Panc1 (cell line): ENCODE measurements at regions not wholly inside any gene's neighbourhood (a gene's known extent, or its start where the extent isn't known, plus 50 kb on each side); places are given as distances from the start of the nearest gene placed in this dataset.
"Not testable (repeated sequence)": the region's sequence is repeated elsewhere in the genome, so short reads cannot be mapped to it uniquely, and the experiment has no call there.

Experiments
- ATAC-seq: fragments of 200-7000 bp; cut with Tn5 transposase; 2 replicates; pipeline ENCODE4 v1.9.1; 2020; ENCODE audit warnings: mild to moderate bottlenecking, moderate library complexity
- BruUV-seq: library from RNA; stranded (reverse); fragments of 400-500 nt; replicated peaks from 2 replicates; lab custom pipeline; 2021; lab: Mats Ljungman, UMichigan
- CTCF ChIA-PET: fragments of 300-600 bp; sonication (Branson Sonifier 250); formaldehyde crosslinking; loops from one replicate; lab custom pipeline; 2022; ENCODE audit warnings: antibody characterized with exemption; lab: Charles Lee
- POLR2A ChIA-PET: fragments of 300-600 bp; sonication (Branson Sonifier 250); formaldehyde crosslinking; loops from one replicate; lab custom pipeline; 2022; ENCODE audit warnings: antibody characterized with exemption; lab: Charles Lee
- DNase-seq: peaks from one replicate; pipeline ENCODE4 v3.0.0-alpha.2; 2010; ENCODE audit warnings: low read depth, low spot score
- H3K27ac ChIP-seq: 2 replicates; pipeline ENCODE4 v1.5.1; 2011; ENCODE audit warnings: mild to moderate bottlenecking, low read length, inconsistent platforms
- H3K27me3 ChIP-seq: fragments of 200-500 bp; sonication (Bioruptor generic); 2 replicates; pipeline ENCODE4 v1.6.0; 2014; ENCODE audit warnings: low read length, inconsistent platforms; ENCODE audit not compliant: control insufficient read depth, insufficient read depth
- H3K36me3 ChIP-seq: fragments of 200-500 bp; sonication (Bioruptor generic); 2 replicates; pipeline ENCODE4 v1.5.1; 2014; ENCODE audit warnings: inconsistent platforms, mild to moderate bottlenecking, low read length, moderate library complexity; ENCODE audit not compliant: control insufficient read depth, insufficient read depth
- H3K4me1 ChIP-seq: 2 replicates; pipeline ENCODE4 v1.5.1; 2011; ENCODE audit warnings: inconsistent platforms, mild to moderate bottlenecking, low read length, moderate library complexity; ENCODE audit not compliant: control insufficient read depth, insufficient read depth
- H3K4me3 ChIP-seq, 2 experiments: 2 replicates each; pipeline ENCODE4 v1.5.1; 2011 to 2012; ENCODE audit warnings: low read depth in 2 of 2, low read length in 2 of 2, mild to moderate bottlenecking in 2 of 2, inconsistent platforms in 1 of 2, moderate library complexity in 1 of 2
- H3K9me3 ChIP-seq: fragments of 200-500 bp; sonication (Bioruptor generic); 2 replicates; pipeline ENCODE4 v1.5.1; 2014; ENCODE audit warnings: low read depth, mild to moderate bottlenecking, inconsistent platforms, low read length, moderate library complexity; ENCODE audit not compliant: control insufficient read depth, insufficient read depth
- in situ Hi-C: cut with HindIII; loops from 2 replicates; pipeline ENCODE4 v1.10.0; 2016; ENCODE audit warnings: low sequenced_read_pairs, low pct_unique_long_range_greater_than_20kb
- intact Hi-C: fragments of 100-400 bp; cut with micrococcal nuclease; formaldehyde crosslinking; loops from one replicate; pipeline ENCODE4 v1.10.0; 2022; ENCODE audit not compliant: unreplicated experiment

DNA sequence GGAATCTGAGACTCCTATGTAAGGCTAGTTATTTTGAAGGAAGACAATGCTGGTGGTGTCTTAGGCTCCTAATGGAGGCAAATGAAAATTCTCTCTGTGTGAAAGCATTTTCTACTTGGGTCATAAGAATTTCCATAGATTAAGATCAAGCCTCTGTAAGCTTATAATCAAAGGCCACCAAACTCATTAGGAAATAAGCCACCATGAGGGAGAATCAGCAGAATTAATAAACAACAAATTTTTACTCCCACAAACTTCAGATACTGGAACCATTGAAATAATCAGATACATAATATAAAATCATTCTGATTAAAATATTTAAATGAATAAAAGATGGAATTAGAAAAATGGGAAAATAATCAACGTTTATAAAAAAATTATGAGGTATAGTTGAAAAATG, 178.7 kb downstream of the NPIPA8 start:
- BruUV-seq, H3K36me3 ChIP-seq, intact Hi-C loops, CTCF ChIA-PET, H3K9me3 ChIP-seq, H3K4me1 ChIP-seq, H3K4me3 ChIP-seq, in situ Hi-C loops, ATAC-seq, DNase-seq, POLR2A ChIA-PET, H3K27ac ChIP-seq, H3K27me3 ChIP-seq: not testable (repeated sequence)

GRCh38 chr16:18152832-18153231, 183.7 kb downstream of the NPIPA8 start:
- BruUV-seq, POLR2A ChIA-PET, DNase-seq, H3K4me1 ChIP-seq, H3K27ac ChIP-seq, H3K4me3 ChIP-seq, intact Hi-C loops, H3K9me3 ChIP-seq, H3K36me3 ChIP-seq, in situ Hi-C loops, CTCF ChIA-PET, H3K27me3 ChIP-seq, ATAC-seq: not testable (repeated sequence)

DNA sequence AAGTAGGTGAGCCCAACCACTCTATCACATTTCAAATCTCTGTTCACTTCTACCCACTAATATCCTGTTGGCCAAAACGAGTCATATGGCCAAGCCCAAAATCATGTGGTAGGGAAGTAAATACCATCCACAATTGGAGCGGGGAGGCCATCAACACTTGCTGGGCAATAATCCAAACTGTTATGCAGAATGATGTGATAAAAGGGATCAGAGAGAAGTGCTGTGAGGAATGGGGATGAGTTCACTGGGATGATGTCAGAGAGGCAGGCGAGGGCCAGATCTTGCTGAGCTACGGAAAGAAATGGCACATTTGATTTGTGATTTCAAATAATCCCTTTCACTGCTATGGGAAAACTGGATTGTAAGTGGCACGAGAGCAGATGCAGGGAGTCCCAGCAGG, 188.4 kb downstream of the NPIPA8 start:
- intact Hi-C loops, in situ Hi-C loops, ATAC-seq, POLR2A ChIA-PET, H3K9me3 ChIP-seq, H3K27ac ChIP-seq, H3K4me3 ChIP-seq, BruUV-seq, CTCF ChIA-PET, H3K27me3 ChIP-seq, H3K36me3 ChIP-seq, H3K4me1 ChIP-seq, DNase-seq: not testable (repeated sequence)

DNA sequence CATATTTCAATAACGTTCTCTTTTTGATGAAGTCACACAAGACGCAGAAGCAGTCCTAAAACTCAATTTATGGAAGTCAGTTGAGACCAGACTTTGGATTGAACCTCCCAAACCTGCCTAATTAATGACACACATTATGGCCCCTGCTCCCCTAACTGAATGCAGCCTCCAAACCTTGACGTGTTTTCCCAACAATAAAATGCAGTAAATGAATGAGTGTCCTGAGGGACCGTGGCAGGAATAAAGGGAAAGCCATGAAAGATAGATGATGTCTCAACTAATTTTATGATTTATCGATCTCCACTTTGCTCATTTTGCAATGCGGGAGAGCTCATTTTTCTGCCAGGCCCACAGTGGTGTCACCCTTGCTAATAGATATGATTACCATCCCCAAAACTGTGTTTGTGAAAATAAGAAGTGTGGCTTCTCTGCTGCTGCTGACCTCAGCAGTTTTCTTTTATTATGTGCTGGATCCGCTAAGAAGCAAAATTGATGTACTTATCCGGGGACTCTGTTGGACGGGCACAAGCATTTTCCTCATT, 189.9 kb downstream of the NPIPA8 start:
- in situ Hi-C loops, intact Hi-C loops: not testable (repeated sequence)

DNA sequence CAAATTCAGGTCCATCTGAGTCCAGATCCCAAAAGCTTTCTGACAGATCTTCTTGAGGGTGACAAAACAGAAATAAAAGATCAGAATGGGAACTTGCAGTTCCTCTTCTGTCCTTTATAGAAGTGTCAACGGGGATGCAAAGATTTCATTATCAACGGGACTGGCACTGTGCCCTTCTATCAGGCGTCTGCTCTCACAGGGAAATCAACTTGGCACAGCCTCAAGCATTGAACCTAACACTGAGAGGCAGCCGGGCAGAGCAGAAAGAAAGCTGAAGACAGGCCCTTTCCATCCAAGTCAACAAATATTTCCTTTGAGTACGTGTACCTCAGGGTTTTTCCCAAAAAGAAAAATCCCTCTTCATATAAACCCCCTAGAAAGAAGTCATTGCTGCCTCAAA, 194.5 kb downstream of the NPIPA8 start:
- in situ Hi-C loops, DNase-seq, H3K36me3 ChIP-seq, H3K4me3 ChIP-seq, H3K27ac ChIP-seq, POLR2A ChIA-PET, H3K9me3 ChIP-seq, intact Hi-C loops, CTCF ChIA-PET, H3K27me3 ChIP-seq, ATAC-seq, BruUV-seq, H3K4me1 ChIP-seq: not testable (repeated sequence)

More for the DNA sequence above, 189.9 kb downstream of the NPIPA8 start:
- POLR2A ChIA-PET, H3K4me1 ChIP-seq, H3K4me3 ChIP-seq, ATAC-seq, BruUV-seq, DNase-seq, CTCF ChIA-PET, H3K36me3 ChIP-seq, H3K27me3 ChIP-seq, H3K27ac ChIP-seq, H3K9me3 ChIP-seq: not testable (repeated sequence)

- in situ Hi-C loops, H3K27me3 ChIP-seq, H3K9me3 ChIP-seq, H3K27ac ChIP-seq, POLR2A ChIA-PET, intact Hi-C loops, H3K4me3 ChIP-seq, H3K36me3 ChIP-seq, DNase-seq, BruUV-seq, H3K4me1 ChIP-seq, ATAC-seq, CTCF ChIA-PET: not testable (repeated sequence)
Measured at GRCh38 chr16:18136288-18136687, 200.2 kb downstream of the NPIPA8 start.

GRCh38 chr16:18135024-18135423, 201.5 kb downstream of the NPIPA8 start:
- H3K27me3 ChIP-seq, intact Hi-C loops, H3K4me3 ChIP-seq, H3K4me1 ChIP-seq, H3K36me3 ChIP-seq, H3K27ac ChIP-seq, DNase-seq, H3K9me3 ChIP-seq, BruUV-seq, in situ Hi-C loops, CTCF ChIA-PET, POLR2A ChIA-PET: not testable (repeated sequence)
- ATAC-seq: peak; percentile 64; the same call in 1 of the 2 replicates
